GM18951 (cell line): ENCODE measurements at regions not wholly inside any gene's neighbourhood (a gene's known extent, or its start where the extent isn't known, plus 50 kb on each side); places are given as distances from the start of the nearest gene placed in this dataset.
"Not testable (repeated sequence)": the region's sequence is repeated elsewhere in the genome, so short reads cannot be mapped to it uniquely, and the experiment has no call there.

Experiments used
- POLR2A ChIP-seq: IDR thresholded peaks from 4 replicates; pipeline ENCODE4 v1.6.1; 2011; ENCODE audit warnings: mild to moderate bottlenecking; ENCODE audit not compliant: insufficient read length, insufficient read depth; ENCODE audit errors: extremely low read depth
- in situ Hi-C: fragments of 300-500 bp; cut with MboI; formaldehyde crosslinking; loops from one replicate; pipeline ENCODE4 v1.12.0; 2022; ENCODE audit warnings: low sequenced_read_pairs, mixed read lengths, inconsistent platforms; ENCODE audit not compliant: unreplicated experiment

- no peak for TF ChIP-seq POLR2A
- in situ Hi-C loops: no loop called here
Measured at GRCh38 chr5:84961193-84961592, 576.5 kb upstream of the EDIL3 start.

GRCh38 chr5:84961903-84962302, 577.2 kb upstream of the EDIL3 start:
- no peak for TF ChIP-seq POLR2A
- in situ Hi-C loops: no loop called here

GRCh38 chr5:84983093-84983492, 598.4 kb upstream of the EDIL3 start:
- no peak for TF ChIP-seq POLR2A
- in situ Hi-C loops: no loop called here

GRCh38 chr5:84985148-84985547, 600.5 kb upstream of the EDIL3 start:
- in situ Hi-C loops: no loop called here
- no peak for TF ChIP-seq POLR2A

GRCh38 chr5:84986688-84987087, 602.0 kb upstream of the EDIL3 start:
- in situ Hi-C loops: no loop called here
- no peak for TF ChIP-seq POLR2A

GRCh38 chr5:85000671-85001070, 616.0 kb upstream of the EDIL3 start:
- in situ Hi-C loops: no loop called here
- TF ChIP-seq POLR2A: no peak

GRCh38 chr5:85002026-85002425, 617.3 kb upstream of the EDIL3 start:
- in situ Hi-C loops: not testable (repeated sequence)

GRCh38 chr5:85010014-85010562, 625.4 kb upstream of the EDIL3 start:
- no peak for TF ChIP-seq POLR2A
- in situ Hi-C loops: no loop called here

- in situ Hi-C loops: no loop called here
- TF ChIP-seq POLR2A: no peak
Measured at GRCh38 chr5:85017261-85017660, 632.6 kb upstream of the EDIL3 start.

- TF ChIP-seq POLR2A: no peak
- in situ Hi-C loops: no loop called here
Measured at GRCh38 chr5:85030316-85031084, 645.8 kb upstream of the EDIL3 start.

GRCh38 chr5:85049020-85049419, 664.3 kb upstream of the EDIL3 start:
- no peak for TF ChIP-seq POLR2A
- in situ Hi-C loops: no loop called here

GRCh38 chr5:85052826-85053225, 668.1 kb upstream of the EDIL3 start:
- in situ Hi-C loops: no loop called here
- TF ChIP-seq POLR2A: no peak

- no peak for TF ChIP-seq POLR2A
Measured at GRCh38 chr5:85069659-85070640, 685.3 kb upstream of the EDIL3 start.

More at GRCh38 chr5:85069659-85070640, 685.3 kb upstream of the EDIL3 start:
- in situ Hi-C loops: no loop called here
